AG04450 (cell line): ENCODE measurements at regions not wholly inside any gene's neighbourhood (a gene's known extent, or its start where the extent isn't known, plus 50 kb on each side); places are given as distances from the start of the nearest gene placed in this dataset.

Source experiments
- CTCF ChIA-PET: fragments of 300-600, 350-600 bp; formaldehyde crosslinking; extraction: SDS; loops from one replicate; lab custom pipeline; 2022; ENCODE audit warnings: antibody characterized with exemption, inconsistent platforms; lab: Charles Lee
- POLR2A ChIA-PET: fragments of 350-600 bp; formaldehyde crosslinking; extraction: SDS; loops from one replicate; lab custom pipeline; 2021; ENCODE audit warnings: antibody characterized with exemption, inconsistent platforms; lab: Yijun Ruan, JAX
- DNase-seq: peaks from one replicate; pipeline ENCODE4 v3.0.0-alpha.2; 2011; ENCODE audit warnings: low read depth, low spot score
- H3K27ac ChIP-seq: one replicate; pipeline ENCODE4 v1.5.1; 2012; ENCODE audit warnings: low read depth, low read length, control low read depth
- H3K27me3 ChIP-seq: one replicate; pipeline ENCODE4 v1.6.0; 2012; ENCODE audit warnings: low read length; ENCODE audit not compliant: control insufficient read depth, insufficient read depth
- H3K4me3 ChIP-seq: 2 replicates; pipeline ENCODE4 v1.5.1; 2011; ENCODE audit warnings: mild to moderate bottlenecking, low read depth, low read length, control low read depth
- H3K9me3 ChIP-seq: 2 replicates; pipeline ENCODE4 v1.5.1; 2012; ENCODE audit warnings: low read length; ENCODE audit not compliant: control insufficient read depth, insufficient read depth
- TF ChIP-seq, protein P1 (sequence below): IDR thresholded peaks from 2 replicates; pipeline ENCODE4 v1.5.1; 2011; ENCODE audit warnings: low read depth, low read length, control low read depth, inconsistent platforms

- ChIA-PET POLR2A (no interaction called here), CTCF (interaction anchor here (0.9 to 1.3 kb wide), 5 partner anchors 67 to 172 kb away, joined by 3 to 8 read pairs (median 4); no protein-coding TSS in a partner anchor)
- Histone ChIP-seq H3K4me3 (no peak overlapping the region), H3K27ac (no peak overlapping the region), H3K9me3 (no peaks in the 10 kb centered on the region), H3K27me3 (no peaks in the 10 kb centered on the region)
- no peak for DNase-seq
- TF ChIP-seq, protein P1, sequence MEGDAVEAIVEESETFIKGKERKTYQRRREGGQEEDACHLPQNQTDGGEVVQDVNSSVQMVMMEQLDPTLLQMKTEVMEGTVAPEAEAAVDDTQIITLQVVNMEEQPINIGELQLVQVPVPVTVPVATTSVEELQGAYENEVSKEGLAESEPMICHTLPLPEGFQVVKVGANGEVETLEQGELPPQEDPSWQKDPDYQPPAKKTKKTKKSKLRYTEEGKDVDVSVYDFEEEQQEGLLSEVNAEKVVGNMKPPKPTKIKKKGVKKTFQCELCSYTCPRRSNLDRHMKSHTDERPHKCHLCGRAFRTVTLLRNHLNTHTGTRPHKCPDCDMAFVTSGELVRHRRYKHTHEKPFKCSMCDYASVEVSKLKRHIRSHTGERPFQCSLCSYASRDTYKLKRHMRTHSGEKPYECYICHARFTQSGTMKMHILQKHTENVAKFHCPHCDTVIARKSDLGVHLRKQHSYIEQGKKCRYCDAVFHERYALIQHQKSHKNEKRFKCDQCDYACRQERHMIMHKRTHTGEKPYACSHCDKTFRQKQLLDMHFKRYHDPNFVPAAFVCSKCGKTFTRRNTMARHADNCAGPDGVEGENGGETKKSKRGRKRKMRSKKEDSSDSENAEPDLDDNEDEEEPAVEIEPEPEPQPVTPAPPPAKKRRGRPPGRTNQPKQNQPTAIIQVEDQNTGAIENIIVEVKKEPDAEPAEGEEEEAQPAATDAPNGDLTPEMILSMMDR, result no peak
Measured at GRCh38 chr19:46925548-46925950, 64.8 kb downstream of the ARHGAP35 start.

DNA sequence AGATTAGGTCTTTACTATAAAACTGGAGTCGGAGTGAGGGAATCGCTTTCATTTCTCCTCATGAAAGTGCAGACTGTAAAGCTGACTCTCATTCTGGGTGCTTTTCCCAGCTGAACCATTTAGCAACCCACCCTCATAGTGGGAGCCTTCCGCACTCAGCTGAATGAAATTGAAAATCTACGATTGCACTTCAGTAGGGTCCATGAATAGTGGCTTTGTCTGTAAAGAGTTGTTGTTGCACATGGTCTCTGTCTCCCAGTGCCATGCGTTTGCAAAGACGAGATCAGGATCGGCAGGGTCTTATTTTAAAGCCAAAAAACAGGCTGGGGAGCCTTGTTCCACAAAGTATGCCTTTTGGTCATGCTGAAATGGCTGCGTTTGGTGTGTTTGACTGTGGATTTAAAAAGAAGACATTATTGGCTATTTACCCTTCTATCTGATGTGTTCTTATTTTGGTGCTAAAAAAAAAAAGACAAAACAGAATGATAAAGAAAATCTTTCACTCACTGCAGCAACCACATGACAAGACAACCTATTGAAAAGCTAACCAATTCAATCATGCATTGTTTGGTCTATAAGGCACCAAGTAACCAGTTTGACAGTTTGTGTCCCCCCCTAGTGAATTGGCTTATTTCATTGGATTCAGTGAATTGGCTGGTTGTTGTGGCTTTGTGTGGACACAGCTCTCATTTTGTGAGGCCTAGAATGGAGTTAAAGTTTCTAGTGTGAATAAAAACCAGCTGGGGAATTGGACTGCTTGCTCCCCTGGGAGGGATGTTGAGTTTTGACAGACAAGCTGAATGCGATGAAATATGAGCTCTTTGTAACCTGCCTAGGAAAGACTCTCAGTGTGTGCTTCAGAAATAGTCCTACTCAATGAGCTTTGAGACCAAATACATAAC, 65.6 kb downstream of the ARHGAP35 start:
- TF ChIP-seq, protein P1, result no peak
- no peak overlapping the region for H3K27ac ChIP-seq
- H3K9me3 ChIP-seq, result no peaks in the 10 kb centered on the region
- no peak for DNase-seq
- ChIA-PET POLR2A (no interaction called here), CTCF (interaction anchor here (0.5 to 3.5 kb wide), 6 partner anchors 18 to 1876 kb away, joined by 3 to 19 read pairs (median 4); no protein-coding TSS in a partner anchor)
- no peak overlapping the region for H3K4me3 ChIP-seq
- H3K27me3 ChIP-seq, result no peaks in the 10 kb centered on the region

GRCh38 chr19:46927106-46927505, 66.3 kb downstream of the ARHGAP35 start:
- Histone ChIP-seq H3K4me3 (no peak overlapping the region), H3K27ac (no peak overlapping the region), H3K27me3 (no peaks in the 10 kb centered on the region), H3K9me3 (no peaks in the 10 kb centered on the region)
- ChIA-PET POLR2A (interaction anchor here (0.6 kb wide), 1 partner anchor 49 kb away, joined by 5 read pairs; no protein-coding TSS in a partner anchor), CTCF (interaction anchor here (0.6 to 3.5 kb wide), 3 partner anchors 19 to 169 kb away, joined by 3 to 19 read pairs (median 3); no protein-coding TSS in a partner anchor)
- no peak for DNase-seq
- TF ChIP-seq, protein P1, result no peak

DNA sequence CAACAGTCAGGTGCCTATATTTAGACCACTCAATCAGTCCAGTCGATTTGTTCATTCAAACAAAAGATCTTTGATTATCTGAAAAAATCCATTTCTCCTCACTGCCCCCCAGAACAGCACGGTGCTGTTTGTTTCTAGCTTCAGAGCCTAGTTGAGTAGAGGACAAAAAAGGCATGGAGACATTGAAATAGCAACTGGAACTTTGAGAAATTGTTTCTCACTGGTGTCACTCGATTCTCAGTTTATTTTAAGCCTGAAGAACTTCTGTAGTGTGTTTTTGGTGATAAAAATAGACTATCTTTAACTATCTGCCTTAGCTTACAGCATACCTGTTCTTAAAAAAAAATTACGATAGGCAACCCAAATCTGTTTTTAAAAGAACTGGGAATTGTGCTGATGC, 67.1 kb downstream of the ARHGAP35 start:
- Histone ChIP-seq H3K27ac (no peak overlapping the region), H3K4me3 (no peak overlapping the region), H3K27me3 (no peaks in the 10 kb centered on the region), H3K9me3 (no peaks in the 10 kb centered on the region)
- ChIA-PET POLR2A (interaction anchor here (0.6 kb wide), 2 partner anchors 47 to 48 kb away, joined by 5 to 8 read pairs; no protein-coding TSS in a partner anchor), CTCF (interaction anchor here (0.6 to 3.5 kb wide), 4 partner anchors 63 to 170 kb away, joined by 3 to 19 read pairs (median 4); no protein-coding TSS in a partner anchor)
- DNase-seq, result no peak
- TF ChIP-seq, protein P1, result no peak
